Fibroblast of pulmonary artery (primary cell): ENCODE measurements at regions not wholly inside any gene's neighbourhood (a gene's known extent, or its start where the extent isn't known, plus 50 kb on each side); places are given as distances from the start of the nearest gene placed in this dataset.

Experiments
- DNase-seq: peaks from one replicate; pipeline ENCODE4 v3.0.0-alpha.2; 2010; ENCODE audit warnings: low read depth
- H3K4me3 ChIP-seq: replicated peaks from 2 replicates; pipeline ENCODE4 v1.5.1; 2011; ENCODE audit warnings: low read depth, mild to moderate bottlenecking, control low read depth, low read length, moderate library complexity
- TF ChIP-seq, protein P1 (sequence below): IDR thresholded peaks from 2 replicates; pipeline ENCODE4 v1.5.1; 2011; ENCODE audit warnings: mild to moderate bottlenecking, control low read depth, low read length, inconsistent platforms; ENCODE audit errors: missing control alignments

DNA sequence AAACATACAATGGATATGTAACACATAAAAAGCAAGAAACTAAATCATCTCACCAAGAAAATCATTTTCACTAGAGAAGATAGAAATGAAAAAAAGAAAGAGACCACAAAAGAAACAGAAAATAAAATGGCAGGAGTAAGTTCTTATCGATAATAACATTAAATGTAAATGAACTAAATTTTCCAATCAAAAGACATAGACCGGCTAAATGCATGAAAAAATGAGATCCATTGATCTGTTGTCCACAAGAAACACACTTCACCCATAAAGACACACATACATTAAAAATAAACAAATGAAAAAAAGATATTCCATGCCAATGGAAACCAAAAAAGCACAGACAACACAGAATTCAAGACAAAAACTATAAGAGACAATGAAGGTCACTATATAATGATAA, 1771.9 kb downstream of the SI start:
- no peak for DNase-seq
- H3K4me3 ChIP-seq, result no peak overlapping the region
- TF ChIP-seq, protein P1, sequence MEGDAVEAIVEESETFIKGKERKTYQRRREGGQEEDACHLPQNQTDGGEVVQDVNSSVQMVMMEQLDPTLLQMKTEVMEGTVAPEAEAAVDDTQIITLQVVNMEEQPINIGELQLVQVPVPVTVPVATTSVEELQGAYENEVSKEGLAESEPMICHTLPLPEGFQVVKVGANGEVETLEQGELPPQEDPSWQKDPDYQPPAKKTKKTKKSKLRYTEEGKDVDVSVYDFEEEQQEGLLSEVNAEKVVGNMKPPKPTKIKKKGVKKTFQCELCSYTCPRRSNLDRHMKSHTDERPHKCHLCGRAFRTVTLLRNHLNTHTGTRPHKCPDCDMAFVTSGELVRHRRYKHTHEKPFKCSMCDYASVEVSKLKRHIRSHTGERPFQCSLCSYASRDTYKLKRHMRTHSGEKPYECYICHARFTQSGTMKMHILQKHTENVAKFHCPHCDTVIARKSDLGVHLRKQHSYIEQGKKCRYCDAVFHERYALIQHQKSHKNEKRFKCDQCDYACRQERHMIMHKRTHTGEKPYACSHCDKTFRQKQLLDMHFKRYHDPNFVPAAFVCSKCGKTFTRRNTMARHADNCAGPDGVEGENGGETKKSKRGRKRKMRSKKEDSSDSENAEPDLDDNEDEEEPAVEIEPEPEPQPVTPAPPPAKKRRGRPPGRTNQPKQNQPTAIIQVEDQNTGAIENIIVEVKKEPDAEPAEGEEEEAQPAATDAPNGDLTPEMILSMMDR, result no peak

DNA sequence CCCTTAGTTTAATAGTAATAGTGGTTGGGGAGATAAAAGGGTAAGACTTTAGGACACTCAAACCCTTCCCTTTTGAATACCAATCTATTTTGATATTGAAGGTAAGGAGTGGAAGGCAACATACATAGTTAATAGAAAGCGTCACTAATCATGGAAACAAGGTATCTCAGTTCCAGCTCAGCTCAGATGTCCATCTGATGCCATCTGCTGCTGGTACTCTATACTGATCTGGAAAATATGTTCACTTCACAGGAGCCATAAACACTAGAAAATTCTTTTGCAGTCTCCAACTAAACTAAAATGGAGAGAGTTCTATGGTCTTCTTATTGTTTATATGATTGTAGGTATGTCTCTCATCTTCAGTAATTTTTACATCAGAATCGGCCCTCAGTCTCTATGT, 1777.1 kb downstream of the OTOL1 start:
- TF ChIP-seq, protein P1, result no peak
- DNase-seq, result no peak

DNA sequence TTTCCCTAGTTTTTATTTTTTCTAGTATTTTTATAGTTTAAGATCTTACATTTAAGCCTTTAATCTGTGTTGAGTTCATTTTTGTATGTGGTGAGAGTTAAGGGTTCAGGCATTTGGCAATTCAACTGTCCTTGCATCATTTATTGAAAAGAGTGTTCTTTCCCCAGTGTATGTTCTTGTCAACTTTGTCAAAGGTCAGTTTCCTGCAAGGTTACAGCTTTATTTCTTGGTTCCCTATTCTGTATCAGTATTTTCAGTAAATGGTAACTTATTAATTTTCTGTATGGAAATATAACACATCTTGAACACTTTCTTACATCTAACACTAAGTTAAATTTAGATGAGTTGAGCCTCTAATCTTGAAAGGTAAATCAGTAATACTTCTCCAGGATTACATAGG, 1770.1 kb downstream of the OTOL1 start:
- DNase-seq, result no peak
- TF ChIP-seq, protein P1, result no peak
- H3K4me3 ChIP-seq, result no peak overlapping the region

More for the DNA sequence above, 1777.1 kb downstream of the OTOL1 start:
- H3K4me3 ChIP-seq, result no peak overlapping the region

DNA sequence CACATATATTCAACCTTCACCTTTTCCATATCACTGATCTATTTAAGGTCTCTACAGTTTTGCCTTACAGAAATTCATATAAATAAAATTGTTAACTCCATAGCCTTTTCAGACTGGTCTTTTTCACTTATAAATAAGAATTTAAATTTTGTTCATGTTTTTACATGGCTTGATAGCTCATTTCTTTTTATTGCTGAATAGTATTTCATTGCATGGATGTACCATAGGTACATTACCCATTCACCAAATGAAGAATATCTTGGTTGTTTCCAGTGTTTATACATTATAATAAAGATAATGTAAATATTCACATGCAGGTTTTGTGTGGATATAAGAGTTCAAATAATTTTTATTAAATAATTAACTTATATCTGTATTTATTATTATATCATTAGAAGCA, 1765.0 kb downstream of the OTOL1 start:
- no peak for DNase-seq
- TF ChIP-seq, protein P1, result no peak

DNA sequence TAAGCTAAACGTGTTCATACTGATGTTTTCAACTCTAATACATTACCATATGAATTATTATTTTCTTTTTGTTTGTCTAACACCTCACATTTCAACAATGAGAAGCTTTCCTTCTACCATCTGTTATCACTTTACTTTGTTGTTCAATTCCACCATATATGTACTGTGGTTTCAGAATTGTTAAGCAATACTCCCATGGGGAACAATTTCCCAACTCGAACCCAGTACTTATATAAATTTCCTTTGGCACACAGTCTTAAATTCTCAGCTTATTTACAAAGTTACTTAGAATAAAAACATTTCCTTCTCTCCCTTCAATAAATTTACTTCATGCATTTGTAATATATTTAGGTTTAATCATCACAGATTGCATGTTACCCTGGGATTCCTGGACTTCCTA, 1764.4 kb downstream of the OTOL1 start:
- DNase-seq, result no peak
- TF ChIP-seq, protein P1, result no peak
- no peak overlapping the region for H3K4me3 ChIP-seq

More for the DNA sequence above, 1765.0 kb downstream of the OTOL1 start:
- H3K4me3 ChIP-seq, result no peak overlapping the region

DNA sequence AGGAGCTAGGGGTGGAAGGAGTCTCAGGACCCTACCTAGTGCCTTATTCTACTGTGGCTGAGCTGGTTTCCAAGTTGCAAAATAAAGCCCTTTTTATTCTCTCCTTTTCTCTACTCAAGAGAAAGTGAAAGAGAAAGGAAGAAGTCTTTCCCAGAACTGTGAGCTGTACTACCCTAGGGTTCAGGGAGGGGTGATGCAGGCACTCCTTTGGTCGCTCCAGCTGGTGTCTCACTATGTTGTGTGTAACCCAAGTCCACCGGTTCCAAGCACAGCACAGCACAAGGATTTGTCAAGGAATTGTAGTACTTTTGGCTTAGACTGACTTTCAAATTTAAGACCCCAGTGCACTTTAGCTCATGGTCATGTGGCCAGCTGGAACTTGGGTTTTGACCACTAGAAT, 1721.7 kb downstream of the OTOL1 start:
- TF ChIP-seq, protein P1, result no peak
- no peak overlapping the region for H3K4me3 ChIP-seq
- no peak for DNase-seq

DNA sequence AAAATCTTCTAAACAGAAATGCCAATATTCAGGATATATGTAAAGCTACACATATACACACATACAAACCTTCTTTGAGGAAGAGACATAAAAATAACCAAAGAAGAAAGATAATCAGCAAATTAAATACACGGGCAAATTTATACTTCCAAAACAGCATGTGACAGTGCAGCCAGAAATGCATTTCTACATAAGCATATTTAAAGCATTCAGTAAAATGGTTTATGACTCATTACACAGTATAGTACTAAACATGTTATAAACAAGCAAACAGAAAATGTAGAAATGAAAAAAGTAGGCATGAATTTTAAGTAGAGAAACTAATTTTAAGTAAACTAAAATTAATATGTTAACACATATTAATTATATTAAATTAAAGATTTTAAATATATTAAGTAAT, 1717.2 kb downstream of the OTOL1 start:
- TF ChIP-seq, protein P1, result no peak
- no peak for DNase-seq
- H3K4me3 ChIP-seq, result no peak overlapping the region
